Heart right ventricle (tissue), 16 donors: ENCODE measurements at regions not wholly inside any gene's neighbourhood (a gene's known extent, or its start where the extent isn't known, plus 50 kb on each side); places are given as distances from the start of the nearest gene placed in this dataset.

Experiments used
- ATAC-seq, 8 donors: fragments of 200-7000 bp; cut with Tn5 transposase; one replicate each; pipeline ENCODE4 v1.9.1; 2020; ENCODE audit warnings: mild to moderate bottlenecking in 8 of 8, moderate library complexity in 8 of 8, moderate number of reproducible peaks in 1 of 8
- DNase-seq, 2 donors: peaks; one replicate each; pipeline ENCODE4 v3.0.0-alpha.2; 2020
- H3K27ac ChIP-seq, 10 donors: fragments of 200-600 bp; sonication (generic) in 2 of 10; one replicate each; pipeline versions ENCODE4 v1.5.0 to v1.8.0; 2020 to 2022; ENCODE audit warnings: mild to moderate bottlenecking in 3 of 10
- H3K27me3 ChIP-seq, 7 donors: fragments of 200-600 bp; one replicate each; pipeline ENCODE4 v1.8.0; 2021 to 2022; ENCODE audit warnings: mild to moderate bottlenecking in 2 of 7
- H3K36me3 ChIP-seq, 9 donors: fragments of 200-600 bp; sonication (generic) in 1 of 9; one replicate each; pipeline versions ENCODE4 v1.5.0 to v1.8.0; 2020 to 2022; ENCODE audit warnings: mild to moderate bottlenecking in 2 of 9
- H3K4me1 ChIP-seq, 9 donors: fragments of 200-600 bp; sonication (generic) in 1 of 9; one replicate each; pipeline versions ENCODE4 v1.5.0 to v1.8.0; 2020 to 2022; ENCODE audit warnings: mild to moderate bottlenecking in 4 of 9
- H3K4me3 ChIP-seq, 10 donors: fragments of 200-600 bp; sonication (generic) in 2 of 10; one replicate each; pipeline versions ENCODE4 v1.5.0 to v1.8.0; 2020 to 2022; ENCODE audit warnings: mild to moderate bottlenecking in 7 of 10, moderate library complexity in 2 of 10
- H3K9me3 ChIP-seq, 11 donors: fragments of 200-600 bp in 10 of 11; sonication (generic) in 2 of 11; one replicate each; pipeline versions ENCODE4 v1.5.0 to v1.8.0; 2013 to 2022; ENCODE audit warnings: mild to moderate bottlenecking in 2 of 11, control low read depth in 1 of 11, moderate library complexity in 1 of 11
- WGBS, 2 donors: extraction: QIAGEN DNeasy Blood & Tissue Kit; methylation state at CpG; one replicate each; pipeline ENCODE4 v1.1.7; 2013; ENCODE audit warnings: inconsistent platforms in 1 of 2; 5-methylcytosine and 5-hydroxymethylcytosine counted together
- intact Hi-C, 10 donors: fragments of 100-400 bp; cut with DNase I; formaldehyde crosslinking; loops; one replicate each; pipeline versions ENCODE4 v1.11.1 to v1.14.2; 2022
- TF ChIP-seq, protein P1 (sequence below), 9 donors: fragments of 200-600 bp; sonication (generic) in 2 of 9; IDR thresholded peaks; one replicate each; pipeline versions ENCODE4 v1.5.0 to v1.8.0; 2021 to 2022; ENCODE audit warnings: antibody characterized with exemption in 9 of 9, mild to moderate bottlenecking in 5 of 9, moderate library complexity in 1 of 9
- donor health status: Arrhythmogenic right ventricular cardiomyopathy.
- donor health status: ischemic (EF 13 %, LVEDD 7.1; RV severe dilation, severe dysfunction).
- donor health status: healthy with polysubstance abuse.
- donor health status: DM: no; HTN: yes; CAD: no.
- donor health status: DM: no; HTN: no; CAD: no.
- donor health status: ischemic (EF 25% LVEDD 6.9; RV normal size, moderate dysfunction).
- donor health status: ischemic (EF 25% LVEDD 5.7; RV mildly dilated, moderate dysfunction).
- donor health status: healthy.
- donor health status: DM: yes; HTN: yes; CAD: no.
- donor health status: Ischemic cardiomyopathy.
- donor health status: ischemic (EF 35%, LVEDD 5.7; RV mildly dilated, moderate dysfunction).
- donor health status: nonischemic (EF 11% LVEDD 7.7; RV severe dilation, severe dysfunction).
- donor health status: DM: yes; HTN: yes; CAD: no.
- donor health status: PGD.
- donor health status: ischemic (EF 29% LVEDD 5.4; RV normal size, mild dysfunction).
- donor health status: nonischemic (EF 23%, LVEDD 6.1; RV moderate dilation, normal function).

- WGBS, 2 donors = 89 to 91% methylated on average over 2 of the region's 2 CpGs
- intact Hi-C loops = no loop called here
- H3K27ac ChIP-seq = peak overlapping the region in 1 of 10 donors; percentile 89
- no peaks in the 10 kb centered on the region for H3K9me3 ChIP-seq
- TF ChIP-seq, protein P1, sequence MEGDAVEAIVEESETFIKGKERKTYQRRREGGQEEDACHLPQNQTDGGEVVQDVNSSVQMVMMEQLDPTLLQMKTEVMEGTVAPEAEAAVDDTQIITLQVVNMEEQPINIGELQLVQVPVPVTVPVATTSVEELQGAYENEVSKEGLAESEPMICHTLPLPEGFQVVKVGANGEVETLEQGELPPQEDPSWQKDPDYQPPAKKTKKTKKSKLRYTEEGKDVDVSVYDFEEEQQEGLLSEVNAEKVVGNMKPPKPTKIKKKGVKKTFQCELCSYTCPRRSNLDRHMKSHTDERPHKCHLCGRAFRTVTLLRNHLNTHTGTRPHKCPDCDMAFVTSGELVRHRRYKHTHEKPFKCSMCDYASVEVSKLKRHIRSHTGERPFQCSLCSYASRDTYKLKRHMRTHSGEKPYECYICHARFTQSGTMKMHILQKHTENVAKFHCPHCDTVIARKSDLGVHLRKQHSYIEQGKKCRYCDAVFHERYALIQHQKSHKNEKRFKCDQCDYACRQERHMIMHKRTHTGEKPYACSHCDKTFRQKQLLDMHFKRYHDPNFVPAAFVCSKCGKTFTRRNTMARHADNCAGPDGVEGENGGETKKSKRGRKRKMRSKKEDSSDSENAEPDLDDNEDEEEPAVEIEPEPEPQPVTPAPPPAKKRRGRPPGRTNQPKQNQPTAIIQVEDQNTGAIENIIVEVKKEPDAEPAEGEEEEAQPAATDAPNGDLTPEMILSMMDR (IDR thresholded peaks at IDR 0.05) = no peak
- peaks cover 0 to 12% (median 0%) of the 10 kb centered on the region in 9 donors for H3K36me3 ChIP-seq
- DNase-seq (no peak), ATAC-seq (no peak)
- no peaks in the 10 kb centered on the region for H3K27me3 ChIP-seq
- no peak overlapping the region for H3K4me3 ChIP-seq
- peaks cover 9 to 31% (median 19%) of the 10 kb centered on the region in 9 donors for H3K4me1 ChIP-seq
Measured at GRCh38 chr17:31595076-31595475, 203.6 kb downstream of the RAB11FIP4 start.

DNA sequence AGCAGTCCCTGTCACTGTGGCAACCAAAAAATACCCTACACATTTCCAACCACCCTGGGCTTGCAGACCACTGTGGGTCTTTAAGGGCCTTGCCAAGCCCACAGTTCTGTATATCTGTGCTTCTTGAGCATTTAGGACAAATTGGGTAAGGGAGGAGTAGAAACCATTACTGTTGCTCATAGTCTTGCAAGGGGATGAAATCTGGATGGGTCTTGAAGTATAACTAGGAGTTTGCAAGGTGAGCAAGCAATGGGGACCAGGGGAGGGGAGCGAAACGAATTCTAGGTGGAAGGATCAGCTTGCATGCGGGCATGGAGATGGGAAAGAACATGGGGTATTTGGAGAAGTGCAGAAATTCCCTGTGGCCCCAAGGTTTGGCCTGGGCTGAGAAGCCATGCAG is 202.9 kb downstream of the RAB11FIP4 start:
- Histone ChIP-seq H3K4me1 (peaks cover 9 to 31% (median 19%) of the 10 kb centered on the region in 9 donors), H3K4me3 (no peak overlapping the region), H3K27me3 (no peaks in the 10 kb centered on the region), H3K27ac (peak overlapping the region in 6 of 10 donors; percentile 31 to 73 (median 58)), H3K9me3 (no peaks in the 10 kb centered on the region), H3K36me3 (peaks cover 0 to 12% (median 0%) of the 10 kb centered on the region in 9 donors)
- 94 to 98% methylated on average over 3 of the region's 3 CpGs for WGBS, 2 donors
- intact Hi-C loops = no loop called here
- DNase-seq (no peak), ATAC-seq (no peak)
- TF ChIP-seq, protein P1 (IDR thresholded peaks at IDR 0.05) = no peak

- ATAC-seq = peak; percentile 14 to 76 (median 50)
Measured at GRCh38 chr17:31593806-31594205, 202.3 kb downstream of the RAB11FIP4 start.

DNA sequence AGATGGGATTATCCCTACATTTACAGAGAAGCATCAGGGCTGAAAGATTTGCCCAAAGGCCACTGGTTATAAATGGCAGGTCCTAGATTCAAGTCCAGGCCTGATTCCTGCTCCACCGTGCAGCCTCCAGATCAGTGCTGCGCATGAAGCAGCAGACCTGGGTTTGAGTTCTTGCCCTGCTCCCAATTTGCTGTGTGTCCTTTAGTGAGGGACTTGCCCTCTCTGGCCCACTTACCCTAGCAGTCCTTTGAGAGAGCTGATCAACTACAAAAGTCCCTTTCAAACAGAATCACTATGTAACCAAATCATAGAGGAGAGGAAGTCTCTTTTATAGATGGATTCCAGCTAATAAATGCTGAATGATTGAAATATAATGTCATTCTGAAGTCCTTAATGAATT is 200.4 kb downstream of the RAB11FIP4 start:
- Histone ChIP-seq H3K36me3 (peaks cover 0 to 12% (median 0%) of the 10 kb centered on the region in 9 donors), H3K4me1 (peaks cover 9 to 34% (median 16%) of the 10 kb centered on the region in 9 donors), H3K27me3 (no peaks in the 10 kb centered on the region), H3K9me3 (no peaks in the 10 kb centered on the region), H3K4me3 (no peak overlapping the region), H3K27ac (no peak overlapping the region)
- TF ChIP-seq, protein P1 (IDR thresholded peaks at IDR 0.05) = no peak
- DNase-seq (no peak), ATAC-seq (no peak)
- WGBS, 2 donors = 96 to 98% methylated on average over 2 of the region's 2 CpGs
- intact Hi-C loops = no loop called here

More at GRCh38 chr17:31593806-31594205, 202.3 kb downstream of the RAB11FIP4 start:
- Histone ChIP-seq H3K27ac (peak overlapping the region in 7 of 10 donors; percentile 31 to 73 (median 47)), H3K4me1 (peaks cover 9 to 31% (median 19%) of the 10 kb centered on the region in 9 donors), H3K9me3 (no peaks in the 10 kb centered on the region), H3K4me3 (no peak overlapping the region), H3K27me3 (no peaks in the 10 kb centered on the region), H3K36me3 (peaks cover 0 to 12% (median 0%) of the 10 kb centered on the region in 9 donors)
- 55 to 61% methylated on average over 7 of the region's 7 CpGs for WGBS, 2 donors
- peak in 1 of 2 donors; percentile 52 for DNase-seq
- intact Hi-C loops = no loop called here
- TF ChIP-seq, protein P1 (IDR thresholded peaks at IDR 0.05) = no peak
